Endothelial cell of umbilical vein (primary cell): ENCODE measurements at regions not wholly inside any gene's neighbourhood (a gene's known extent, or its start where the extent isn't known, plus 50 kb on each side); places are given as distances from the start of the nearest gene placed in this dataset.

Source experiments
- BruUV-seq: library from RNA; stranded (reverse); fragments of 400-500 nt; replicated peaks from 2 replicates; lab custom pipeline; 2021; lab: Mats Ljungman, UMichigan
- CTCF ChIA-PET: fragments of 300-600, 350-600 bp; sonication (Branson Sonifier 250); formaldehyde crosslinking; loops from one replicate; lab custom pipeline; 2021; ENCODE audit warnings: antibody characterized with exemption, inconsistent platforms; lab: Charles Lee
- POLR2A ChIA-PET: fragments of 300-600, 350-600 bp; sonication (Branson Sonifier 250); formaldehyde crosslinking; loops from one replicate; lab custom pipeline; 2021; ENCODE audit warnings: antibody characterized with exemption, inconsistent platforms; lab: Charles Lee
- DNase-seq: peaks from one replicate; pipeline ENCODE4 v3.0.0-alpha.2; 2011; ENCODE audit warnings: low read depth, low spot score
- FAIRE-seq: peaks from 2 replicates; lab custom pipeline; 2011; peaks lifted over from hg19 to GRCh38; lab: Jason Lieb, UNC
- H2AFZ ChIP-seq: 2 replicates; pipeline ENCODE4 v1.6.0; 2012; ENCODE audit warnings: low read depth, low read length, control low read depth, inconsistent platforms
- H3K27ac ChIP-seq: 2 replicates; pipeline ENCODE4 v1.5.1; 2011; ENCODE audit warnings: low read depth, mild to moderate bottlenecking, control low read depth, low read length, moderate library complexity; ENCODE audit not compliant: insufficient read depth
- H3K27me3 ChIP-seq, 2 experiments: 2 replicates each; pipeline versions ENCODE4 v1.6.0 to v1.6.1; 2011; ENCODE audit warnings: low read length in 2 of 2, mixed read lengths in 1 of 2; ENCODE audit not compliant: control insufficient read depth in 2 of 2, insufficient read depth in 2 of 2
- H3K36me3 ChIP-seq, 2 experiments: 2 replicates in 1 of 2; 3 replicates in 1 of 2; pipeline ENCODE4 v1.5.1; 2011; ENCODE audit warnings: low read length in 2 of 2, mild to moderate bottlenecking in 1 of 2, moderate library complexity in 1 of 2; ENCODE audit not compliant: control insufficient read depth in 2 of 2, insufficient read depth in 2 of 2; ENCODE audit errors: extremely low read depth in 1 of 2
- H3K4me1 ChIP-seq: 3 replicates; pipeline ENCODE4 v1.5.1; 2011; ENCODE audit warnings: mild to moderate bottlenecking, low read length; ENCODE audit not compliant: control insufficient read depth, insufficient read depth; ENCODE audit errors: extremely low read depth
- H3K4me2 ChIP-seq: 2 replicates; pipeline ENCODE4 v1.6.1; 2011; ENCODE audit warnings: low read length, control low read depth, mixed read lengths; ENCODE audit not compliant: insufficient read depth
- H3K4me3 ChIP-seq, 3 experiments: fragments of 200-600 bp in 1 of 3; sonication (generic), shearing (Covaris generic) in 1 of 3; replicated peaks in 1 of 3; 2 replicates each; pipeline ENCODE4 v1.5.1; 2011 to 2016; ENCODE audit warnings: control low read depth in 3 of 3, low read length in 3 of 3, mild to moderate bottlenecking in 2 of 3, inconsistent platforms in 1 of 3, low read depth in 1 of 3, moderate library complexity in 1 of 3; ENCODE audit not compliant: insufficient read depth in 1 of 3
- H3K79me2 ChIP-seq: 2 replicates; pipeline ENCODE4 v1.6.0; 2012; ENCODE audit warnings: low read length, inconsistent platforms; ENCODE audit not compliant: control insufficient read depth, insufficient read depth
- H3K9ac ChIP-seq: replicated peaks from 2 replicates; pipeline ENCODE3; 2011; ENCODE audit warnings: low read length, control low read depth; ENCODE audit not compliant: insufficient read depth; ENCODE audit errors: extremely low read depth
- H3K9me1 ChIP-seq: replicated peaks from 3 replicates; pipeline ENCODE4 v1.6.0; 2011; ENCODE audit warnings: mild to moderate bottlenecking, low read length; ENCODE audit not compliant: control insufficient read depth, insufficient read depth; ENCODE audit errors: extremely low read depth
- H3K9me3 ChIP-seq: replicated peaks from 2 replicates; pipeline ENCODE4 v1.5.1; 2012; ENCODE audit warnings: low read length, inconsistent platforms; ENCODE audit not compliant: control insufficient read depth, insufficient read depth
- H4K20me1 ChIP-seq: replicated peaks from 2 replicates; pipeline ENCODE3; 2011; ENCODE audit warnings: mild to moderate bottlenecking, low read length; ENCODE audit not compliant: control insufficient read depth, insufficient read depth; ENCODE audit errors: extremely low read depth
- CTCF ChIP-seq, 2 donors: IDR thresholded peaks; 1 replicate in 1 of 2; 2 replicates in 1 of 2; pipeline ENCODE4 v1.5.1; 2011; ENCODE audit warnings: low read length in 2 of 2, mild to moderate bottlenecking in 2 of 2, moderate library complexity in 2 of 2, control low read depth in 1 of 2, inconsistent platforms in 1 of 2, low read depth in 1 of 2; ENCODE audit not compliant: insufficient read depth in 1 of 2; ENCODE audit errors: extremely low read depth in 1 of 2
- EZH2 ChIP-seq: IDR thresholded peaks from 2 replicates; pipeline ENCODE4 v1.6.1; 2012; ENCODE audit warnings: borderline replicate concordance, low read depth, mild to moderate bottlenecking, moderate library complexity, low read length, inconsistent platforms; ENCODE audit not compliant: severe bottlenecking
- FOS ChIP-seq: IDR thresholded peaks from 2 replicates; pipeline ENCODE4 v1.6.1; 2011; ENCODE audit warnings: mild to moderate bottlenecking, low read length, moderate library complexity, borderline replicate concordance; ENCODE audit not compliant: insufficient read depth
- GATA2 ChIP-seq: IDR thresholded peaks from 2 replicates; pipeline ENCODE4 v1.7.0; 2011; ENCODE audit warnings: low read depth, mild to moderate bottlenecking, moderate library complexity, mixed read lengths, low read length; ENCODE audit not compliant: insufficient read length, insufficient read depth
- MAX ChIP-seq: IDR thresholded peaks from 2 replicates; pipeline ENCODE4 v1.6.1; 2011; ENCODE audit not compliant: insufficient read depth, insufficient read length
- MYC ChIP-seq: IDR thresholded peaks from one replicate; pipeline ENCODE4 v1.6.1; 2011; ENCODE audit warnings: mild to moderate bottlenecking, low read depth, low read length
- POLR2A ChIP-seq: IDR thresholded peaks from 2 replicates; pipeline ENCODE4 v1.6.1; 2012; ENCODE audit warnings: low read depth, mild to moderate bottlenecking, control low read depth, low read length
- dilution Hi-C: fragments of 300-500 bp; cut with MboI; formaldehyde crosslinking; loops from one replicate; pipeline ENCODE4 v1.15.0; 2019; ENCODE audit warnings: low sequenced_read_pairs; ENCODE audit not compliant: extremely low pct_ligation_motif_present
- intact Hi-C: fragments of 100-400 bp; cut with micrococcal nuclease; formaldehyde crosslinking; loops from one replicate; pipeline ENCODE4 v1.10.0; 2022

- H3K4me3 ChIP-seq, result no peak overlapping the region
- no peaks in the 10 kb centered on the region for H3K36me3 ChIP-seq
- intact Hi-C loops, result no loop called here
- no peaks in the 10 kb centered on the region for H3K9me3 ChIP-seq
- H3K79me2 ChIP-seq, result no peaks in the 10 kb centered on the region
- no peaks in the 10 kb centered on the region for H4K20me1 ChIP-seq
- no peak for TF ChIP-seq FOS
- no peak for TF ChIP-seq EZH2
- TF ChIP-seq MYC, result no peak
- TF ChIP-seq CTCF (IDR thresholded peaks at IDR 0.05; ENCODE audit: extremely low read depth in 1 of 2, insufficient read depth in 1 of 2, low read depth in 1 of 2, low read length in 2 of 2), result no peak
- no peak for TF ChIP-seq POLR2A
- TF ChIP-seq GATA2, result no peak
- no peak for TF ChIP-seq MAX
- no peak overlapping the region for H3K4me2 ChIP-seq
- H3K4me1 ChIP-seq, result no peaks in the 10 kb centered on the region
- H3K27me3 ChIP-seq, result peaks cover 4 to 7% of the 10 kb centered on the region in 2 experiments
- no TSS peak for BruUV-seq
- ChIA-PET POLR2A (no interaction called here), CTCF (no interaction called here)
- no peaks in the 10 kb centered on the region for H3K9me1 ChIP-seq
- no peak for FAIRE-seq
- dilution Hi-C loops, result no loop called here
- no peak for DNase-seq
- no peak overlapping the region for H2AFZ ChIP-seq
- H3K27ac ChIP-seq, result no peak overlapping the region
- H3K9ac ChIP-seq, result no peak overlapping the region
Observed at GRCh38 chr2:136054856-136055255, 63.1 kb downstream of the CXCR4 start.
